IPS DF 4.7 (cell line): ENCODE measurements at regions not wholly inside any gene's neighbourhood (a gene's known extent, or its start where the extent isn't known, plus 50 kb on each side); places are given as distances from the start of the nearest gene placed in this dataset.
"Not testable (repeated sequence)": the region's sequence is repeated elsewhere in the genome, so short reads cannot be mapped to it uniquely, and the experiment has no call there.

Experiments
- DNase-seq: peaks from one replicate; pipeline ENCODE4 v3.0.0-alpha.2; 2013; ENCODE audit warnings: low spot score; ENCODE audit errors: extremely low read depth

GRCh38 chrX:4579999-4580398, 866.5 kb upstream of the PRKX start:
- DNase-seq, result no peak

- DNase-seq, result no peak
Observed at GRCh38 chrX:4579480-4579879, 866.0 kb upstream of the PRKX start.

GRCh38 chrX:4572691-4573090, 859.2 kb upstream of the PRKX start:
- DNase-seq, result no peak

- no peak for DNase-seq
Observed at GRCh38 chrX:4570151-4570550, 856.7 kb upstream of the PRKX start.

DNA sequence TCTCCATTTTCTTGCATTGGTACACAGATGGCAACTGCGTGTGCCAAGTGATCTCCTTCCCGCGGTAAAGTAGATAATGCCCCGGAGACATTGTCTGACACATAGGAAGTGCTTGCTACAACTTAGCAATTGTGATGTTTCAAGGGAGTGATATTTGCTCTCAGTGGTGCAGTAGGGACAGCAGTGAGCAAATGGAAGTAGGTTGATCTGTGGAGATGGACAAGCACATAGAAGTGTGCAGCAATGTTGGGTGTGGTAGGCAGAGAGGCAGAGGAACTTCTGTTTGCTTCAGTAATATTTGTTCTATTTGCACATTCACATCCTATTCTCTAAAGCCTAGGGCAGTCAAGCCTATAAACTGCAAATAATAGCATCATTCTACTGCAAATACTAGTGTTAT, 846.7 kb upstream of the PRKX start:
- DNase-seq, result no peak

- DNase-seq, result no peak
Observed at GRCh38 chrX:4550018-4550417, 836.6 kb upstream of the PRKX start.

DNA sequence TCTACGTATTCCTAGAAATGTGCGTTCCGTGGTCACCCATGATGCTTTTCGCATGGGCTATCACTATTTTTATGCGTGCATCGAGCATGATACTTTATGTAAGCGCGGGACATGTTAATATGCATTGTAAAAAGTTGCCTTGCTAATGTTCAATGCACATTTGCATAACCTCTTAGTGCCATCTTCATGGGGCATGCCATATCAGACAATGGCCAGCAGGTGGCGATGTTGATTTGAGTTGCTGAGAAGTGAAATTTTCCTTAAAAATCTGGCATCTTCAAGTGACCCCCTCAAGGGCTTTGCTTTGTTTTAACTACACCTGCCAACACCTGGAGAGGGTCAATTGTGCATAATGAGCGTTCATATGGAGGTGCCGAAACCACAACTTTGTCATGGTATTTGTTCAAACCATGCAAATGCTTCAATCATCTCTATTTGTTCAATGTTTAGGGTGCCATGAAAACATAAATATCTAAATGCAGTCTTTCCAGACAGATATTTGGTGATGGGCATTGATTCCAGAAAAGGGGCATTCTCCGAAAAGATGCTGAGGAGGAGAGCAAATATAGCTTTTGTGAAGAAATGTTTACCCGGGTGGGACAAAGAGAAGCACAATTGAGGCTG, 833.9 kb upstream of the PRKX start:
- no peak for DNase-seq

GRCh38 chrX:4546178-4546577, 832.7 kb upstream of the PRKX start:
- not testable (repeated sequence) for DNase-seq

GRCh38 chrX:4528247-4528646, 814.8 kb upstream of the PRKX start:
- DNase-seq, result no peak

GRCh38 chrX:4485912-4486311, 772.5 kb upstream of the PRKX start:
- DNase-seq, result no peak

DNA sequence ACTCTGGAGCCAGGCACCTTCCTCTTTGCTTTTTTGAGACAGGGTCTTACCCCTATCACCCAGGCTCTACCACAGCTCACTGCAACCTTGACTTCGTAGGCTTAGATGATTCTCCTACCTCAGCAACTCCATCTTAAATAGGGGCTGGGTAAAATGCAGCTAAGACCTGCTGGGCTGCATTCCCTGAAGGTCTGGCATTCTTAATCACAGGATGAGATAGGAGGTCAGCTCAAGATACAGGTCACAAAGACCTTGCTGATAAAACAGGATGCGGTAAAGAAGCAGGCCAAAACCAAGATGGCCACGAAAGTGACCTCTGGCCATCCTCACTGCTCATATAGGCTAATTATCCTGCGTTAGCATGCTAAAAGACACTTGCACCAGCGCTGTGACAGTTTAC, 770.8 kb upstream of the PRKX start:
- DNase-seq, result no peak

- no peak for DNase-seq
Observed at GRCh38 chrX:4451591-4451990, 738.1 kb upstream of the PRKX start.

DNA sequence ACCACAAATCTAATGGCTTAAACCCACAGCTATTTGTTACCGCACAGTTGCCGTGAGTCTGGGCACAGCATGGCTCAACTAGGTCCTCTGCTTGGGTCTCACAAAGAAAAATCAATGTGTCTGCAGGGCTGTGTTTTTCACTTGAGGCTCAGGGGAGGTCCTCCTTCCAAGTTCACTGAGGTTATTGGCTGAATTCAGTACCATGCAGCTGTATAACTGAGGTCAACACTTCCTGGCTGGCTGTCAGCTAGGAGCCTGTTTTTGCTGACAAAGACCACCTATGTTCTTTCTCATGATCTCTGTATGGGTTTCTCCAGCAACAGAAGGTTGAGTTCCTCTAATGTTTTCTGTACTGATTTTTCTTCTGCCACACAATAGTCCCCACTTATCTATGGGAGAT, 736.7 kb upstream of the PRKX start:
- DNase-seq, result no peak

- no peak for DNase-seq
Observed at GRCh38 chrX:4435905-4436304, 722.5 kb upstream of the PRKX start.

DNA sequence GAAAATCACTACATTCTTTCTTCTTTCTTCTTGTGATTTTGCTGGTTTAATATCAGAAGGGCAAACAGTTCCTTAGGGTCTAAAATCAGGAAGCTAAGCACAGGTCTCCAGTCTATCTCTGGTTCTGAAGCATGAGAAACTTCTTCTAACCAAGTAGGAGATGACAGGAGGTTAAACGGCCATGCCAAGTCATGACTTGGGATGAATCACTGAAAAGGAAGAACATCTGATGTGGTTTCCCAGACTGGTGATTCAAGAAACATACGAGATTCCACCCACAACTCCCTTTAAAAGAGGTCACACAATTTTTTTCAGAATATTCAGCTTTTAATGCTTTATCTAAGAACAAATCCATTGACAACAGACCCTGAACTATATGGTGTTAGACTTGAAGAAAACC, 684.0 kb upstream of the PRKX start:
- DNase-seq, result no peak

DNA sequence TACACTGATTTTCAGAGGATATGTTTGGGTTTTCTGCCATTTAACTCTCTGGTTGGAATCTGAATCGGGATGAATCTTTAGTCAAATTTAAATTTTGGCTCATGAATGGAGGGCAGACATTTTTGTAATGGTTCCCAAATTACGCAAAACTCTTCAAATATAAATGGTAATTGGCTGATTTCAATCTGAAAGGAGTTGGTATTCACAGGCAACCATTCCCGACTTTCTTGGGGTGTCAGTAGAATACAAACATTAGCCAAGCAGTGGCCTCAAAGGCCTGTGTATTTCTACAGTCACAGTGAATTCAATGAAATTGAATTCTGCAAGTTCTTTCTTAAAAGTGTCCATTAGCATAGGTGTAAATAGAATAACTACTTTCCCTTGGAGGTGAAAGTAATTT, 668.8 kb upstream of the PRKX start:
- DNase-seq, result no peak

- DNase-seq, result no peak
Observed at GRCh38 chrX:4380710-4381109, 667.3 kb upstream of the PRKX start.

GRCh38 chrX:4379071-4379470, 665.6 kb upstream of the PRKX start:
- DNase-seq, result no peak

DNA sequence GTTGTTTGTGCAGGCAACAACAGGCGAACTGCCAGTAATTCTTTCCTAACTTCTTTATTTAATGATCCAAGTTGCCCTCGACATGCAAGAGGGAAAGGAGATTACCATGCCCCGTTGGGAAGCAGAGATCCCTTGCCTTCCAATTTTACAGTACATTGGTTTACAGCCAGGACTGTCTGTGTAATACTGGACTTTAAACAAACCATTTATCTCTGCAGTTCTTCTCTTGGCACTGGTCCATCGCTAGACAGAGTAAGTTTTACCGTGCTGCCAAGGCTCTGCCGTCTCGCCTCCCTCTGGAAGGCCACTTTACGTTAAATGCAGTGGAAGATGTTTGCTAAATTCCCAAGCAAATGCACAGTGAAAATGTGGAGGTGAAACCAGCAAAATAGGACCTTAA, 660.3 kb upstream of the PRKX start:
- no peak for DNase-seq

- DNase-seq, result no peak
Observed at GRCh38 chrX:4358577-4358976, 645.1 kb upstream of the PRKX start.

DNA sequence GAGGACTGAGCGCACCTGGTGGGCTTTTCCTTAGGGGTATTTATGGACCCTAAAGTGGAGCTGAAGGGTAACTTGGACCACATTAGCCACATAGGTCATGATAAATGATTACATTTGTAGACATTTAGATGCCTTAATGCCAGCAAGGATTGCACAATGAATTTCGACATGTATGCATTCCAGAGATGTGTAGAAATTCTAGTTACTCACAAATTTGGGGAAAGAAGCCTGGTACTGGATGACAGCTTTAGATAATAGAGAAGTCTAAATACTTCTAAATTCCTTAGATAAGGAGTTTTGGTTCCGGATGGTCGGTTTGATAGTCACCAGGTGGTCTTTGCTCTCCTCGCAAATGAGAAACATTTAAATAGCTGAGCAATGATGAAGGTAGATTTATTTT, 609.5 kb upstream of the PRKX start:
- no peak for DNase-seq

DNA sequence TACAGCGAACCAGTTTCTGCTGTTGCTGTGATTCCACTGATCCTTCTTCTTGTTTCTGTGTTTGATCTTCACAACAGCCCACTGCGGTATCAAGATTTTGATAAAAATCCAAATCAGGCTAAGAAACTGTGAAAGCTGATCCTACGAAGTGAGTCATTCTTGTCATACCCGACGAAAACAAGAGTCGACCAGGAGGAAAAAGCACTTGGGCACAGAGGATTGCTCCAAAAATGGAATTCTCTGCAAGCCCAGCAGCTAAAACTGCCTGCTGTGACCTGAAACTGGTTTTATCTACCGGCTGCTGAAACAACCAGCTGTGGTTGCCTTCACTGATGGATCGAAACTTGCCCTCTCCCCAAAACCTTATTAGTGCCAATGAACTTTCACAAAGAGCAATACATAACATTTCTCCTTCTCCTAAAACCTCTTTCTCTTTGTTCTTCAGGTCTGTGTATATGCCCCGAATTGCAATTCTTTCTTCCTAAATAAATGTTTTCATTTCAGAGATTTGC, 607.0 kb upstream of the PRKX start:
- DNase-seq, result no peak

- no peak for DNase-seq
Observed at GRCh38 chrX:4315891-4316290, 602.4 kb upstream of the PRKX start.

- no peak for DNase-seq
Observed at GRCh38 chrX:4314586-4314985, 601.1 kb upstream of the PRKX start.
